HepG2 (cell line): ENCODE measurements at regions not wholly inside any gene's neighbourhood (a gene's known extent, or its start where the extent isn't known, plus 50 kb on each side); places are given as distances from the start of the nearest gene placed in this dataset.

Source experiments
- ARID5B ChIP-seq: IDR thresholded peaks from 2 replicates; pipeline ENCODE4 v1.4.0; 2020; ENCODE audit warnings: mild to moderate bottlenecking, missing genetic modification reagents
- CCAR2 ChIP-seq: fragments of 200-400 bp; formaldehyde crosslinking; optimal IDR thresholded peaks from 2 replicates; pipeline ENCODE3; 2018; ENCODE audit warnings: low read depth, mild to moderate bottlenecking, low read length, moderate library complexity
- CTCF ChIP-seq: sonication (generic); formaldehyde crosslinking; IDR thresholded peaks from 2 replicates; pipeline ENCODE4 v1.5.0; 2020; ENCODE audit warnings: mild to moderate bottlenecking, missing genetic modification reagents, moderate library complexity
- DDIT3 ChIP-seq: sonication (generic); formaldehyde crosslinking; IDR thresholded peaks from 2 replicates; pipeline ENCODE4 v1.4.0; 2020; ENCODE audit warnings: mild to moderate bottlenecking, missing genetic modification reagents
- E2F5 ChIP-seq: sonication (generic); formaldehyde crosslinking; conservative IDR thresholded peaks from 2 replicates; pipeline ENCODE4 v1.4.0; 2020; ENCODE audit warnings: missing genetic modification reagents
- MTA3 ChIP-seq: sonication (generic); formaldehyde crosslinking; IDR thresholded peaks from 2 replicates; pipeline ENCODE4 v1.4.0; 2020; ENCODE audit warnings: missing genetic modification reagents
- PREB ChIP-seq: sonication (generic); formaldehyde crosslinking; IDR thresholded peaks from 2 replicates; pipeline ENCODE4 v1.4.0; 2020; ENCODE audit warnings: missing genetic modification reagents
- ZEB1 ChIP-seq: IDR thresholded peaks from 2 replicates; pipeline ENCODE4 v1.6.1; 2012; ENCODE audit warnings: mild to moderate bottlenecking, low read depth, inconsistent platforms; ENCODE audit not compliant: insufficient replicate concordance

- no peak for TF ChIP-seq CTCF (CRISPR knock-in tag)
- no peak for TF ChIP-seq CCAR2
- no peak for TF ChIP-seq DDIT3 (CRISPR knock-in tag)
- no peak for TF ChIP-seq E2F5 (CRISPR knock-in tag)
- no peak for TF ChIP-seq MTA3 (CRISPR knock-in tag)
- TF ChIP-seq ARID5B (CRISPR knock-in tag): no peak
- no peak for TF ChIP-seq PREB (CRISPR knock-in tag)
- TF ChIP-seq ZEB1: no peak
Measured at GRCh38 chr12:97764700-97765099, 302.1 kb downstream of the RMST start.
